SK-N-SH (cell line): ENCODE measurements at regions not wholly inside any gene's neighbourhood (a gene's known extent, or its start where the extent isn't known, plus 50 kb on each side); places are given as distances from the start of the nearest gene placed in this dataset.

ENCODE experiments used
- CTCF ChIA-PET: fragments of 300-600, 350-600 bp; formaldehyde crosslinking; extraction: SDS; loops from one replicate; lab custom pipeline; 2021; lab: Yijun Ruan, JAX
- POLR2A ChIA-PET: fragments of 350-600 bp; sonication (Branson Sonifier 250); formaldehyde crosslinking; extraction: SDS; loops from one replicate; lab custom pipeline; 2020; ENCODE audit warnings: antibody characterized with exemption, inconsistent platforms; lab: Yijun Ruan, JAX
- DNase-seq: peaks from one replicate; pipeline ENCODE4 v3.0.0; 2012
- H2AFZ ChIP-seq: fragments of 200-600 bp; sonication (generic); 2 replicates; pipeline ENCODE4 v1.8.1; 2016; ENCODE audit warnings: antibody characterized with exemption, mild to moderate bottlenecking, low read depth
- H3F3A ChIP-seq: fragments of 200-600 bp; sonication (generic); replicated peaks from 2 replicates; pipeline ENCODE3; 2016; ENCODE audit warnings: antibody characterized with exemption, mild to moderate bottlenecking; ENCODE audit not compliant: insufficient read depth
- H3K27ac ChIP-seq, 2 experiments: fragments of 200-500 bp in 1 of 2; fragments of 200-600 bp in 1 of 2; sonication (Bioruptor generic) in 1 of 2; sonication (generic), shearing (Covaris generic) in 1 of 2; 2 replicates each; pipeline versions ENCODE4 v1.5.1 to v1.6.1; 2014 to 2016; ENCODE audit warnings: low read depth in 2 of 2, inconsistent platforms in 1 of 2, low read length in 1 of 2, mild to moderate bottlenecking in 1 of 2, mixed read lengths in 1 of 2
- H3K27me3 ChIP-seq: fragments of 200-600 bp; sonication (generic), shearing (Covaris generic); 2 replicates; pipeline ENCODE4 v1.6.1; 2016; ENCODE audit warnings: mixed run types; ENCODE audit not compliant: insufficient read depth
- H3K36me3 ChIP-seq, 2 experiments: fragments of 200-500 bp in 1 of 2; fragments of 200-600 bp in 1 of 2; sonication (Bioruptor generic) in 1 of 2; sonication (generic) in 1 of 2; replicated peaks in 1 of 2; 2 replicates each; pipeline versions ENCODE3 to v1.5.1; 2014 to 2016; ENCODE audit warnings: low read length in 1 of 2, mild to moderate bottlenecking in 1 of 2; ENCODE audit not compliant: insufficient read depth in 2 of 2, control insufficient read depth in 1 of 2
- H3K4me1 ChIP-seq, 2 experiments: fragments of 200-500 bp in 1 of 2; fragments of 200-600 bp in 1 of 2; sonication (Bioruptor generic) in 1 of 2; sonication (generic), shearing (Covaris generic) in 1 of 2; 2 replicates each; pipeline versions ENCODE4 v1.5.1 to v1.6.1; 2014 to 2016; ENCODE audit warnings: low read depth in 1 of 2, low read length in 1 of 2, mixed run types in 1 of 2; ENCODE audit not compliant: insufficient read depth in 2 of 2, control insufficient read depth in 1 of 2
- H3K4me2 ChIP-seq: fragments of 200-600 bp; sonication (generic), shearing (Covaris generic); 2 replicates; pipeline ENCODE4 v1.6.1; 2017; ENCODE audit warnings: mixed run types
- H3K4me3 ChIP-seq, 2 experiments: fragments of 200-500 bp in 1 of 2; fragments of 200-600 bp in 1 of 2; sonication (Bioruptor generic) in 1 of 2; sonication (generic), shearing (Covaris generic) in 1 of 2; 2 replicates each; pipeline versions ENCODE4 v1.5.1 to v1.8.1; 2014 to 2016; ENCODE audit warnings: low read depth in 2 of 2, inconsistent platforms in 1 of 2, low read length in 1 of 2, mild to moderate bottlenecking in 1 of 2, mixed read lengths in 1 of 2, moderate library complexity in 1 of 2
- H3K79me2 ChIP-seq: fragments of 200-600 bp; sonication (generic); 2 replicates; pipeline ENCODE4 v1.8.1; 2017; ENCODE audit warnings: mild to moderate bottlenecking; ENCODE audit not compliant: insufficient read depth
- H3K9ac ChIP-seq: fragments of 200-600 bp; sonication (generic); 2 replicates; pipeline ENCODE4 v1.6.1; 2017; ENCODE audit warnings: mixed run types
- H3K9me2 ChIP-seq: fragments of 200-600 bp; sonication (generic); 2 replicates; pipeline ENCODE4 v1.6.1; 2017; ENCODE audit warnings: mixed run types
- H3K9me3 ChIP-seq: fragments of 200-600 bp; sonication (generic); 2 replicates; pipeline ENCODE4 v1.6.1; 2017; ENCODE audit warnings: mixed run types, mild to moderate bottlenecking, moderate library complexity
- H4K20me1 ChIP-seq: fragments of 200-600 bp; sonication (generic); 2 replicates; pipeline ENCODE4 v1.6.1; 2017; ENCODE audit warnings: mild to moderate bottlenecking, mixed run types; ENCODE audit not compliant: insufficient read depth
- CHD2 ChIP-seq: fragments of 150-350 bp; IDR thresholded peaks from 2 replicates; pipeline ENCODE4 v1.6.1; 2018; ENCODE audit warnings: low read length; ENCODE audit not compliant: partially characterized antibody
- ELF1 ChIP-seq: IDR thresholded peaks from 2 replicates; pipeline ENCODE4 v1.4.0; 2012
- FOSL2 ChIP-seq: IDR thresholded peaks from 2 replicates; pipeline ENCODE4 v1.4.0; 2012; ENCODE audit warnings: low read depth, mild to moderate bottlenecking, moderate library complexity, borderline replicate concordance
- FOXJ3 ChIP-seq: sonication (generic); formaldehyde crosslinking; IDR thresholded peaks from 2 replicates; pipeline ENCODE4 v1.5.1; 2020; ENCODE audit warnings: mild to moderate bottlenecking, missing genetic modification reagents
- FOXM1 ChIP-seq: IDR thresholded peaks from 2 replicates; pipeline ENCODE4 v1.4.0; 2012; ENCODE audit warnings: low read depth, mild to moderate bottlenecking
- GABPA ChIP-seq: IDR thresholded peaks from 2 replicates; pipeline ENCODE4 v1.4.0; 2012; ENCODE audit warnings: low read depth, mild to moderate bottlenecking
- GATA2 ChIP-seq: sonication (generic); formaldehyde crosslinking; IDR thresholded peaks from 2 replicates; pipeline ENCODE4 v1.5.0; 2020; ENCODE audit warnings: mild to moderate bottlenecking, missing genetic modification reagents
- MXI1 ChIP-seq: IDR thresholded peaks from 2 replicates; pipeline ENCODE4 v1.6.1; 2012; ENCODE audit warnings: mild to moderate bottlenecking, low read depth, low read length, improper control_type of control experiment
- NFIC ChIP-seq: IDR thresholded peaks from 2 replicates; pipeline ENCODE4 v1.4.0; 2012; ENCODE audit warnings: borderline replicate concordance
- NRF1 ChIP-seq: IDR thresholded peaks from 2 replicates; pipeline ENCODE4 v1.6.1; 2012; ENCODE audit warnings: low read depth, mild to moderate bottlenecking, low read length
- SIN3A ChIP-seq: IDR thresholded peaks from 2 replicates; pipeline ENCODE4 v1.6.1; 2012; ENCODE audit warnings: low read depth, mild to moderate bottlenecking, low read length, moderate library complexity, borderline replicate concordance
- SMC3 ChIP-seq: IDR thresholded peaks from 2 replicates; pipeline ENCODE4 v1.6.1; 2012; ENCODE audit warnings: low read depth, low read length, improper control_type of control experiment
- TAF1 ChIP-seq: IDR thresholded peaks from 2 replicates; pipeline ENCODE4 v1.6.1; 2012; ENCODE audit warnings: low read depth, mild to moderate bottlenecking, low read length, moderate library complexity, borderline replicate concordance
- TEAD4 ChIP-seq: IDR thresholded peaks from 2 replicates; pipeline ENCODE4 v1.4.0; 2012; ENCODE audit warnings: mild to moderate bottlenecking, borderline replicate concordance; ENCODE audit not compliant: insufficient read depth
- YY1 ChIP-seq: IDR thresholded peaks from 2 replicates; pipeline ENCODE4 v1.4.0; 2012; ENCODE audit warnings: low read depth, mild to moderate bottlenecking
- WGBS: methylation state at CpG from one replicate; pipeline ENCODE4 v1.1.6; 2017; ENCODE audit warnings: low lambda C conversion rate; 5-methylcytosine and 5-hydroxymethylcytosine counted together
- TF ChIP-seq, protein P1 (sequence below): IDR thresholded peaks from 2 replicates; pipeline ENCODE4 v1.4.0; 2012; ENCODE audit warnings: low read depth
- TF ChIP-seq, protein P2 (sequence below): IDR thresholded peaks from 2 replicates; pipeline ENCODE4; 2012
- TF ChIP-seq, protein P3 (sequence below): IDR thresholded peaks from 2 replicates; pipeline ENCODE4 v1.4.0; 2012; ENCODE audit warnings: low read depth, borderline replicate concordance
- TF ChIP-seq, protein P4 (sequence below): fragments of 150-350 bp; IDR thresholded peaks from 2 replicates; pipeline ENCODE4 v1.6.1; 2016; ENCODE audit warnings: mild to moderate bottlenecking, low read depth, low read length

DNA sequence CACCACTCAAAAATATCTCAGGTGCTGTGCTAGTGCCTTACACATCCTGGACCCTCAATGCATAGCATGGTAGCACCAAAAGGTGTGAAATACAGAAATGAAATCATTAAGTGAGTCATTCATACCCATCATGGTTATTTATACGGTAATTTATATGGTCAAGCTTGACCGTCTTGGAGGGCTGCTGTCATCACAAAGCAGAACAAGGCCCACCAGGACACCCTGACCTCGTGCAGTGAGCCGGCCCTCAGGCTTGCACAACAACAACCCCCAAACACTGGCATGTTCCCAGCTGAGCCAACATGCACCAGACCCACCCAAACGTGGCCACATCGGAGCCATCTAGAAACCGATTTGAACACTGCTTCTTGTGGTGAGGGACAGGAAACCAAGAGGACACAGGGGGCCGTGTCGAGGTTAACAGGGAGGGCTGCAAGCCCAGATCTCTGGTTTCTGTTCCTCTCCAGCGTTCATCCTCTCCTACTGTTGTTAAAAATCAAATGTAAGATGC is 378.5 kb upstream of the ID2 start:
- H3K27ac ChIP-seq = no peak overlapping the region
- no peak overlapping the region for H2AFZ ChIP-seq
- no peaks in the 10 kb centered on the region for H3K27me3 ChIP-seq
- H3K79me2 ChIP-seq = no peaks in the 10 kb centered on the region
- DNase-seq = no peak
- WGBS = 70% methylated on average over 8 of the region's 10 CpGs
- H3F3A ChIP-seq = no peaks in the 10 kb centered on the region
- no peaks in the 10 kb centered on the region for H3K9me2 ChIP-seq
- POLR2A ChIA-PET = no interaction called here
- H4K20me1 ChIP-seq = no peaks in the 10 kb centered on the region
- H3K9ac ChIP-seq = no peak overlapping the region
- CTCF ChIA-PET = no interaction called here
- TF ChIP-seq TEAD4 (no peak), SIN3A (no peak), MXI1 (no peak), SMC3 (no peak), CHD2 (no peak), GABPA (no peak), YY1 (no peak), ELF1 (no peak), GATA2 (CRISPR knock-in tag) (no peak), FOXJ3 (CRISPR knock-in tag) (no peak), TAF1 (no peak), NRF1 (no peak), FOSL2 (no peak), FOXM1 (no peak), NFIC (no peak)
- TF ChIP-seq, protein P1, sequence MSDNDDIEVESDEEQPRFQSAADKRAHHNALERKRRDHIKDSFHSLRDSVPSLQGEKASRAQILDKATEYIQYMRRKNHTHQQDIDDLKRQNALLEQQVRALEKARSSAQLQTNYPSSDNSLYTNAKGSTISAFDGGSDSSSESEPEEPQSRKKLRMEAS = no peak
- TF ChIP-seq, protein P2, sequence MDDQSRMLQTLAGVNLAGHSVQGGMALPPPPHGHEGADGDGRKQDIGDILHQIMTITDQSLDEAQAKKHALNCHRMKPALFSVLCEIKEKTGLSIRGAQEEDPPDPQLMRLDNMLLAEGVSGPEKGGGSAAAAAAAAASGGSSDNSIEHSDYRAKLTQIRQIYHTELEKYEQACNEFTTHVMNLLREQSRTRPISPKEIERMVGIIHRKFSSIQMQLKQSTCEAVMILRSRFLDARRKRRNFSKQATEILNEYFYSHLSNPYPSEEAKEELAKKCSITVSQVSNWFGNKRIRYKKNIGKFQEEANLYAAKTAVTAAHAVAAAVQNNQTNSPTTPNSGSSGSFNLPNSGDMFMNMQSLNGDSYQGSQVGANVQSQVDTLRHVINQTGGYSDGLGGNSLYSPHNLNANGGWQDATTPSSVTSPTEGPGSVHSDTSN = no peak
- TF ChIP-seq, protein P3, sequence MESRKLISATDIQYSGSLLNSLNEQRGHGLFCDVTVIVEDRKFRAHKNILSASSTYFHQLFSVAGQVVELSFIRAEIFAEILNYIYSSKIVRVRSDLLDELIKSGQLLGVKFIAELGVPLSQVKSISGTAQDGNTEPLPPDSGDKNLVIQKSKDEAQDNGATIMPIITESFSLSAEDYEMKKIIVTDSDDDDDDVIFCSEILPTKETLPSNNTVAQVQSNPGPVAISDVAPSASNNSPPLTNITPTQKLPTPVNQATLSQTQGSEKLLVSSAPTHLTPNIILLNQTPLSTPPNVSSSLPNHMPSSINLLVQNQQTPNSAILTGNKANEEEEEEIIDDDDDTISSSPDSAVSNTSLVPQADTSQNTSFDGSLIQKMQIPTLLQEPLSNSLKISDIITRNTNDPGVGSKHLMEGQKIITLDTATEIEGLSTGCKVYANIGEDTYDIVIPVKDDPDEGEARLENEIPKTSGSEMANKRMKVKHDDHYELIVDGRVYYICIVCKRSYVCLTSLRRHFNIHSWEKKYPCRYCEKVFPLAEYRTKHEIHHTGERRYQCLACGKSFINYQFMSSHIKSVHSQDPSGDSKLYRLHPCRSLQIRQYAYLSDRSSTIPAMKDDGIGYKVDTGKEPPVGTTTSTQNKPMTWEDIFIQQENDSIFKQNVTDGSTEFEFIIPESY = no peak
- TF ChIP-seq, protein P4, sequence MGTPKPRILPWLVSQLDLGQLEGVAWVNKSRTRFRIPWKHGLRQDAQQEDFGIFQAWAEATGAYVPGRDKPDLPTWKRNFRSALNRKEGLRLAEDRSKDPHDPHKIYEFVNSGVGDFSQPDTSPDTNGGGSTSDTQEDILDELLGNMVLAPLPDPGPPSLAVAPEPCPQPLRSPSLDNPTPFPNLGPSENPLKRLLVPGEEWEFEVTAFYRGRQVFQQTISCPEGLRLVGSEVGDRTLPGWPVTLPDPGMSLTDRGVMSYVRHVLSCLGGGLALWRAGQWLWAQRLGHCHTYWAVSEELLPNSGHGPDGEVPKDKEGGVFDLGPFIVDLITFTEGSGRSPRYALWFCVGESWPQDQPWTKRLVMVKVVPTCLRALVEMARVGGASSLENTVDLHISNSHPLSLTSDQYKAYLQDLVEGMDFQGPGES = no peak
- TF ChIP-seq, all 33 proteins: peak for 0
- Histone ChIP-seq H3K36me3 (no peaks in the 10 kb centered on the region), H3K4me1 (peaks cover 14 to 31% of the 10 kb centered on the region in 2 experiments; a peak in 3 of 4 replicates), H3K4me3 (no peak overlapping the region), H3K9me3 (no peaks in the 10 kb centered on the region), H3K4me2 (no peak overlapping the region)
